K562 (cell line): ENCODE measurements at regions not wholly inside any gene's neighbourhood (a gene's known extent, or its start where the extent isn't known, plus 50 kb on each side); places are given as distances from the start of the nearest gene placed in this dataset.

Source experiments
- ATAC-seq: fragments of 200-7000 bp; cut with Tn5 transposase; 3 replicates; pipeline ENCODE4 v1.9.1; 2020; ENCODE audit warnings: moderate library complexity
- BruUV-seq: library from RNA; stranded (reverse); fragments of 400-500 nt; replicated peaks from 2 replicates; lab custom pipeline; 2021; lab: Mats Ljungman, UMichigan
- CTCF ChIA-PET: fragments of 300-600 bp; formaldehyde crosslinking; extraction: SDS; loops from one replicate; lab custom pipeline; 2021; ENCODE audit warnings: low intra/inter-chr PET ratio; lab: Yijun Ruan, JAX
- POLR2A ChIA-PET: fragments of 300-600, 350-650 bp; sonication (Branson Sonifier 250); formaldehyde crosslinking; extraction: SDS; loops from one replicate; lab custom pipeline; 2021; ENCODE audit warnings: antibody characterized with exemption, inconsistent platforms; lab: Yijun Ruan, JAX
- DNase-seq, 4 experiments: peaks; one replicate each; pipeline versions ENCODE4 v3.0.0 to v3.0.0-alpha.2; 2011 to 2018; ENCODE audit warnings: low spot score in 3 of 4, mixed read lengths in 3 of 4; ENCODE audit errors: extremely low read depth in 1 of 4
- FAIRE-seq: peaks from 2 replicates; lab custom pipeline; 2011; peaks lifted over from hg19 to GRCh38; lab: Jason Lieb, UNC
- H2AFZ ChIP-seq: 2 replicates; pipeline ENCODE4 v1.6.0; 2011; ENCODE audit warnings: low read depth, low read length, control low read depth, inconsistent platforms
- H3K27ac ChIP-seq: fragments of 200-600 bp; 3 replicates; pipeline ENCODE4 v1.8.0; 2011; ENCODE audit warnings: low read depth, mild to moderate bottlenecking, control low read depth, inconsistent platforms, low read length, moderate library complexity, mixed read lengths; ENCODE audit errors: extremely low read depth
- H3K27me3 ChIP-seq, 2 experiments: fragments of 300-600 bp in 1 of 2; 2 replicates in 1 of 2; 3 replicates in 1 of 2; pipeline versions ENCODE4 v1.6.0 to v1.8.0; 2011; ENCODE audit warnings: inconsistent platforms in 2 of 2, low read length in 2 of 2, mild to moderate bottlenecking in 1 of 2, mixed read lengths in 1 of 2, moderate library complexity in 1 of 2; ENCODE audit not compliant: control insufficient read depth in 2 of 2, insufficient read depth in 2 of 2
- H3K36me3 ChIP-seq: fragments of 300-600 bp; 3 replicates; pipeline ENCODE4 v1.8.0; 2011; ENCODE audit warnings: mild to moderate bottlenecking, low read length, inconsistent platforms; ENCODE audit not compliant: control insufficient read depth, insufficient read depth
- H3K4me1 ChIP-seq, 2 experiments: fragments of 200-600 bp in 1 of 2; replicated peaks in 1 of 2; 2 replicates in 1 of 2; 3 replicates in 1 of 2; pipeline versions ENCODE4 v1.5.1 to v1.8.0; 2011; ENCODE audit warnings: inconsistent platforms in 2 of 2, low read length in 2 of 2, mild to moderate bottlenecking in 1 of 2, mixed read lengths in 1 of 2, moderate library complexity in 1 of 2; ENCODE audit not compliant: control insufficient read depth in 2 of 2, insufficient read depth in 2 of 2
- H3K4me2 ChIP-seq: 2 replicates; pipeline ENCODE4 v1.6.1; 2011; ENCODE audit warnings: low read length, control low read depth, inconsistent platforms, mixed read lengths; ENCODE audit not compliant: insufficient read depth
- H3K4me3 ChIP-seq: fragments of 200-600 bp; sonication (generic), shearing (Covaris generic); 2 replicates; pipeline ENCODE4 v1.5.1; 2016; ENCODE audit warnings: control low read depth, inconsistent platforms
- H3K79me2 ChIP-seq: fragments of 200-600 bp; 3 replicates; pipeline ENCODE4 v1.8.0; 2011; ENCODE audit warnings: low read length, inconsistent platforms; ENCODE audit not compliant: control insufficient read depth, insufficient read depth
- H3K9ac ChIP-seq, 2 experiments: 2 replicates each; pipeline versions ENCODE4 v1.6.0 to v1.6.1; 2011; ENCODE audit warnings: low read depth in 2 of 2, low read length in 2 of 2, control low read depth in 1 of 2, inconsistent platforms in 1 of 2, mild to moderate bottlenecking in 1 of 2, mixed read lengths in 1 of 2; ENCODE audit not compliant: insufficient read depth in 1 of 2
- H3K9me1 ChIP-seq: one replicate; pipeline ENCODE4 v1.6.0; 2011; ENCODE audit warnings: inconsistent platforms, mild to moderate bottlenecking, low read length, moderate library complexity; ENCODE audit not compliant: control insufficient read depth, insufficient read depth
- H3K9me3 ChIP-seq: replicated peaks from 2 replicates; pipeline ENCODE4 v1.5.1; 2011; ENCODE audit warnings: low read depth, low read length, inconsistent platforms; ENCODE audit not compliant: control insufficient read depth, insufficient read depth
- H4K20me1 ChIP-seq: replicated peaks from 2 replicates; pipeline ENCODE4 v1.6.1; 2011; ENCODE audit warnings: low read length, inconsistent platforms, mixed read lengths; ENCODE audit not compliant: control insufficient read depth, insufficient read depth
- ATF6 ChIP-seq: sonication (generic); formaldehyde crosslinking; IDR thresholded peaks from 2 replicates; pipeline ENCODE4 v1.4.0; 2020; ENCODE audit warnings: mild to moderate bottlenecking, missing genetic modification reagents
- DPF2 ChIP-seq: fragments of 450-650 bp; IDR thresholded peaks from 2 replicates; pipeline ENCODE4 v1.6.1; 2016
- ELF2 ChIP-seq: fragments of 250-450 bp; sonication (Bioruptor Pico); IDR thresholded peaks from 2 replicates; pipeline ENCODE4 v1.5.0; 2021; ENCODE audit warnings: mild to moderate bottlenecking
- JUNB ChIP-seq: fragments of 450-650 bp; formaldehyde crosslinking; conservative IDR thresholded peaks from 2 replicates; pipeline ENCODE4 v1.4.0; 2020; ENCODE audit warnings: mild to moderate bottlenecking
- MYC ChIP-seq, 2 experiments: fragments of 250-450 bp in 1 of 2; sonication (Bioruptor Pico) in 1 of 2; IDR thresholded peaks; 2 replicates each; pipeline versions ENCODE4 v1.5.1 to v1.6.1; 2012 to 2021; ENCODE audit warnings: low read depth in 2 of 2, borderline replicate concordance in 1 of 2, improper control_type of control experiment in 1 of 2, low read length in 1 of 2, mild to moderate bottlenecking in 1 of 2, moderate library complexity in 1 of 2
- NBN ChIP-seq: fragments of 450-650 bp; IDR thresholded peaks from 2 replicates; pipeline ENCODE4 v1.6.1; 2016; ENCODE audit warnings: low read depth, mild to moderate bottlenecking
- PRMT5 ChIP-seq: sonication (generic); formaldehyde crosslinking; IDR thresholded peaks from 2 replicates; pipeline ENCODE4 v1.5.0; 2020; ENCODE audit warnings: missing genetic modification reagents
- PRPF4 ChIP-seq: fragments of 200-400 bp; formaldehyde crosslinking; IDR thresholded peaks from one replicate; pipeline ENCODE4 v1.6.1; 2017; ENCODE audit warnings: low read length, low read depth, mild to moderate bottlenecking; ENCODE audit not compliant: insufficient read depth, poor library complexity, severe bottlenecking
- SNRNP70 ChIP-seq: fragments of 200-400 bp; formaldehyde crosslinking; optimal IDR thresholded peaks from 2 replicates; pipeline ENCODE3; 2017; ENCODE audit warnings: low read depth, low read length
- USF2 ChIP-seq: sonication (generic); formaldehyde crosslinking; IDR thresholded peaks from 2 replicates; pipeline ENCODE4 v1.5.0; 2020; ENCODE audit warnings: missing genetic modification reagents
- ZBTB1 ChIP-seq: sonication (generic); formaldehyde crosslinking; IDR thresholded peaks from 2 replicates; pipeline ENCODE4 v1.8.1; 2023; ENCODE audit warnings: missing genetic modification reagents, low read depth, mild to moderate bottlenecking, borderline replicate concordance
- ZNF121 ChIP-seq: sonication (generic); formaldehyde crosslinking; conservative IDR thresholded peaks from 2 replicates; pipeline ENCODE4 v1.8.0; 2022; ENCODE audit warnings: missing genetic modification reagents
- WGBS: fragments of 100-300 bp; shearing (Covaris generic); methylation state at CpG from one replicate; pipeline ENCODE4 v1.1.6; 2016; ENCODE audit warnings: low coverage, mixed read lengths; ENCODE audit not compliant: insufficient coverage; ENCODE audit errors: missing lambda C conversion rate; 5-methylcytosine and 5-hydroxymethylcytosine counted together
- in situ Hi-C: fragments of 300-500 bp; cut with MboI; formaldehyde crosslinking; loops from 4 replicates; pipeline ENCODE4 v1.15.0; 2018; ENCODE audit warnings: inconsistent platforms, mixed read lengths
- intact Hi-C: fragments of 100-400 bp; cut with micrococcal nuclease; formaldehyde crosslinking; loops from 2 replicates; pipeline ENCODE4 v1.14.2; 2022

- no TSS peak for BruUV-seq
- Histone ChIP-seq H3K27ac (no peak overlapping the region), H3K4me1 (no peaks in the 10 kb centered on the region), H2AFZ (no peak overlapping the region), H3K79me2 (no peaks in the 10 kb centered on the region), H3K27me3 (peaks cover 0 to 13% of the 10 kb centered on the region in 2 experiments; a peak in 1 of 5 replicates), H3K4me2 (no peak overlapping the region), H3K9ac (no peak overlapping the region), H3K9me1 (no peaks in the 10 kb centered on the region), H3K36me3 (no peaks in the 10 kb centered on the region), H4K20me1 (no peaks in the 10 kb centered on the region), H3K4me3 (no peak overlapping the region), H3K9me3 (no peaks in the 10 kb centered on the region)
- DNase-seq (no peak), FAIRE-seq (no peak), ATAC-seq (no peak)
- ChIA-PET CTCF (no interaction called here), POLR2A (no interaction called here)
- 14% methylated on average over 3 of the region's 3 CpGs for WGBS
- in situ Hi-C loops: no loop called here
- no peak for TF ChIP-seq PRMT5 (CRISPR knock-in tag)
- no peak for TF ChIP-seq PRPF4
- TF ChIP-seq ZBTB1 (CRISPR knock-in tag): no peak
- TF ChIP-seq DPF2: no peak
- no peak for TF ChIP-seq SNRNP70
- no peak for TF ChIP-seq ELF2 (CRISPR knock-in tag)
- no peak for TF ChIP-seq USF2 (CRISPR knock-in tag)
- no peak for TF ChIP-seq NBN
- TF ChIP-seq JUNB (CRISPR knock-in tag): no peak
- no peak for TF ChIP-seq ZNF121 (CRISPR knock-in tag)
- TF ChIP-seq MYC (IDR thresholded peaks at IDR 0.05; ENCODE audit: low read depth, low read length): no peak
- no peak for TF ChIP-seq MYC (CRISPR knock-in tag; IDR thresholded peaks at IDR 0.05; ENCODE audit: borderline replicate concordance, low read depth)
- TF ChIP-seq ATF6 (CRISPR knock-in tag): no peak
- intact Hi-C loops: no loop called here
Observed at GRCh38 chr3:177494216-177494615, 296.9 kb upstream of the TBL1XR1 start.
